H7 (cell line): ENCODE measurements at regions not wholly inside any gene's neighbourhood (a gene's known extent, or its start where the extent isn't known, plus 50 kb on each side); places are given as distances from the start of the nearest gene placed in this dataset.
A peak's percentile ranks its signal among the peaks of the same experiment; 100 is the strongest.

Experiments
- DNase-seq: peaks from one replicate; pipeline ENCODE4 v3.0.0; 2012
- H3K27me3 ChIP-seq: 2 replicates; pipeline ENCODE4 v1.6.0; 2011; ENCODE audit warnings: mild to moderate bottlenecking, low read length; ENCODE audit not compliant: control insufficient read depth, insufficient read depth
- H3K36me3 ChIP-seq: replicated peaks from 2 replicates; pipeline ENCODE4 v1.5.1; 2011; ENCODE audit warnings: low read length; ENCODE audit not compliant: control insufficient read depth, insufficient read depth
- H3K4me3 ChIP-seq: 2 replicates; pipeline ENCODE4 v1.5.1; 2011; ENCODE audit warnings: low read depth, mild to moderate bottlenecking, control low read depth, low read length, moderate library complexity; ENCODE audit not compliant: insufficient read depth

DNA sequence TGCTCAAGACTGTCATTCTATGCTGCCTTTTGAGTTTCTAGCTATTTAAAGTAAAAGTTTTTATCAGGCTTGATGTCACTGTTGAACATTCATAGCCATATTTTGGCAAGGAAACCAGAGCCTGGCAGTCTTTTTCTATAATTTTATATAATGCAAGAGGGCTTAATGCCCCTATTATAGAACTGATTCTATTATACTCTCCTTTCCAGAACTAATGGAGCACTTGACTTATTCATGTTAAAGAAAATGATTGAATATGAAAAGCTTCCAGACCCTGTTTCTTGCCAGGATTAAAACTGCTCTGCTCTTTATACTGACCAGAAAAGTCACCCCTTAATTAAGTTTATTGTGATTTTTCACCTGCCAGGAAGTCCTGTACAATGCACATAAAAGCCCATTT, 337.6 kb upstream of the CHRM2 start:
- H3K36me3 ChIP-seq: no peaks in the 10 kb centered on the region
- DNase-seq: no peak

DNA sequence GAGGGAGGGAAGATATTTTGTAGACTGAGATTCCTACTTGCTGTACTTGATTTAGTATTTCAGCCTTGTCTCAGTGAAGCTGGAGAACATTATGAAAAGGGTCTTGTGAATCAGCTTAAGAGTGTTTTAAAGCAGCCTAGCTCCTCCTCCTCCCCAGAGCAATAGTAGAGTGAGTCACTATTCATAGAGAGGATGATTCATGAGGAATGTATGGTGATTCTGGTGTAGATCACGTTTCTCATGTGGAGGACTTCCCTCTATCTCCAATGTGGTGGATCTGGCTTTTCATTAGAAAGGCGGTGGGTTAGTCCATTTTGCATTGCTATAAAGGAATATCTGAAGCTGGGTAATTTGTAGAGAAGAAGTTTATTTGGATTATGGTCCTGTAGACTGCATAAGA, 340.1 kb upstream of the CHRM2 start:
- no peak overlapping the region for H3K4me3 ChIP-seq
- no peak for DNase-seq
- H3K36me3 ChIP-seq: no peaks in the 10 kb centered on the region
- H3K27me3 ChIP-seq: no peaks in the 10 kb centered on the region

More for the DNA sequence above, 337.6 kb upstream of the CHRM2 start:
- no peak overlapping the region for H3K4me3 ChIP-seq
- H3K27me3 ChIP-seq: no peaks in the 10 kb centered on the region

DNA sequence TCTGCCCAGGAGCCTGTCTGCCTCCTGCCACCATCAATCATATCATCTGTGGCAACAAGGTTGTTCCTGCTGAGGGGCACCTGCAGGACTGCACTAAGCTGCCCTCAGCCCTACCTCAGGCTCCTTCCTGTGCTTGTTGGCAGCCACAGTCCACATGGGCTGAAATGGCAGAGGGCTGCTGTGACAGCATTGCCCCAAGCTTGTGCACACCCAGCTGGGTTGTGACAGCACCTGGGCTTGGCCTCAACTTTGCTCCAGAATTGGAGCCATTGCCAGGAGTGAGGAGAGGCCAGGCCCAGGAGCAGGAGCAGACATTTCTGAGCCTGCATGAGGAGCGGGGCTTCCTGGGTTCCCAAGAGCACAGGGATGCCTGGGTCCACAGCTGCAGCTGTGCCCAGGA, 340.9 kb upstream of the CHRM2 start:
- no peaks in the 10 kb centered on the region for H3K36me3 ChIP-seq
- DNase-seq: no peak
- no peaks in the 10 kb centered on the region for H3K27me3 ChIP-seq
- H3K4me3 ChIP-seq: no peak overlapping the region

DNA sequence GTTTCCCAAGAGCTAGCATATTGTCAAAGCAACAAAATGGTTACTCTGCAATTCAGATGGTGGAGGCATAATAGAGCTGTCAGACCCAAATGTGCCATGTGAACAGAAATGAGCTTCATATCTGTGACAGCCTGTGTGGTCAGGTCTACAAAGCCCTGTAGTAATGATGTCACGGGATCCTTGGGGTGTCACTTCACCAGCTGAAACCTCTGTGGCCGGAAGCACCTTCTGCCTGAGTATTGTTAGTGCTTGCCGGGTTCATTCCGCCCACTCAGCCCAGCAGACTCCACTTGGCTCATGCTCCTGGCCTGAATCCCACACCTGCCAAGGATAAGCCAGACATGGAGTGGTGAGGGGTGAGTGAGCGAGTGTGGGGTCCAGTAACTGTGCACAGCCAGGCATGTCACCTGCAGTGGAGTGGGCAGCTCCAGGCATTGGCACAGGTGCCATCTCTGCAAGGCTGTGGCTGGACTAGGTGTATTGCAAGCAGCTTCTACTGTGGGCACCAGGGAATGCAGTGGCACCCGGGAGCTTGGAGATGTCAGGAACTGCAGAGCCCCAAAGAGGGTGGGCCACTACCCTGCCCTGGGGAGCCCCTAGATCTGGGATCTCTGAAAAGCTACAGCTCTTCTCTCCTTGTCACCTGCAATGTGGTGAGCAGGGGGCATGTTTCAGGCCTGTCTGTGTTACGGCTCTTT, 341.9 kb upstream of the CHRM2 start:
- DNase-seq: no peak
- H3K27me3 ChIP-seq: no peaks in the 10 kb centered on the region
- H3K4me3 ChIP-seq: no peak overlapping the region
- H3K36me3 ChIP-seq: no peaks in the 10 kb centered on the region

DNA sequence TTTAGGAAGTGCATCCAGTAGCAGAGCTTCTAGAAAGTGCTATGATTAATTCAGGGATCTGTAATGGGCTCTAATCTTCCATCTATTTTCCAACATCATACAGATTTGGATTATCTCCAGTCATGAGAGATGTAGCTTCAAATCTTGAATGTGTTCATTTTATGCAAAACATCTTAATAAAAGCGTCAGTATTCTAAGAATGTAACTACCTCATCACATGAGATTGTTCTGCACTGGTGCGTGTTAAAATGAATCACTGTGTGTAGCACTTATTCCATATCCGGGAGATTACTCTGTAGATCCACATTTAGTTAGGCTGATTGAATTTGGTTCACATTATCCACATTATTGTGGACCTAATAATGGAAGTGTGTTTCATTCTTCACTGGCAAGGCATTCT, 344.9 kb upstream of the CHRM2 start:
- no peak overlapping the region for H3K4me3 ChIP-seq
- no peak for DNase-seq
- H3K27me3 ChIP-seq: no peaks in the 10 kb centered on the region

DNA sequence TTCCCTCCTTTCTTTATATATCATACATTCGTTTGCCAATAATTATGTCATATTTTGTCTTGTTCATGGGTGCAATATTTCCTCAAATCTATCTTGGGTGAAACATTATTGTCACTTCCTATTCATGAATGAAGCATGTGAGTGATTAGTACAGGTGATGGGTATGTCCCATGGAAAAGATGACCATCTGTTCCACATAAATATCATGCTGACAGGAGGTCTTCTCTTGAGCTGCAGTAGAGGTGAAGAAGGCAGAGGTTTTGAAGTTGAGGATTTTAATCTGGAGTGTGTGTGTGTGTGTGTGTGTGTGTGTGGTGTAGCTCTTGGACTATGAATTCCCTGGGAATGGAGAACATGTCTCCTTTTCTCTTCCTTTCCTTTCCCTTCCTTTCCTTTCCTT, 350.5 kb upstream of the CHRM2 start:
- Histone ChIP-seq H3K27me3 (no peaks in the 10 kb centered on the region), H3K4me3 (no peak overlapping the region), H3K36me3 (no peaks in the 10 kb centered on the region)
- no peak for DNase-seq

More for the DNA sequence above, 344.9 kb upstream of the CHRM2 start:
- H3K36me3 ChIP-seq: no peaks in the 10 kb centered on the region

DNA sequence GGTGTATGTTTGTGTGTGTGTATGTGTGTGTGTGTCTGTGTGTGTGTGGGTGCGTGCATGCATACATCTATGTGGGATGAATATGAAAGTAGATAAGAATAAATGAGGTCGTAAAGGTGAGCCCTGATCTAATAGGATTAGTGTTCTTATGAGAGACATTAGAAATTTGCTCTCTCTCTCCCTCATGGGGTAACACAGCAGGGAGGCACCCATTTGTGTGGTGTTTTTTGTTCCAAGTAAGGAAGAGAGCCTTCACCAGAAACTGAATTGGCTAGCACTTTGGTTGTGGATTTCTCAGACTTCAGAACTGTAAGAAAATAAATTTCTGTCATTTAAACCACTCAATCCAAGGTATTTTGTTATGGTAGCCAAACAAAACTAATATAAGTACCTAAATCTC, 353.7 kb upstream of the CHRM2 start:
- DNase-seq: peak; percentile 21
- Histone ChIP-seq H3K4me3 (no peak overlapping the region), H3K27me3 (no peaks in the 10 kb centered on the region), H3K36me3 (no peaks in the 10 kb centered on the region)

DNA sequence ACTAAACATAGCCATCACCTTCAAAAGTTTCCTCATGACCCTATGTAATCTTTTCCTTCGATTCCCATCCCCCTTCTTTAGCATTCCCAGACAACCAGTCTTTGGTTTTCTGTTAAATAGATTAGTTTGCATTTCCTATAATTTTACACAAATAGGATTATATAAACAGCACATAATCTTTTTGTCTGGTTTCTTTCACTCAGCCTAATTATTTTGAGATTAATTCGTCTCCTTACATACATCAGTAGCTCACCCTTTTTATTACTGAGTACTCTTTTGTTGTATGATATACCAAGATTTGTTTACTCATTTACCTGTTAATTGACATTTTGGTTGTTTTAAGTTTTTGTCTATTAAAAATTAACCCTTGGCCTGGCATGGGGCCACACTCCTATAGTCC, 354.7 kb upstream of the CHRM2 start:
- no peak overlapping the region for H3K4me3 ChIP-seq

DNA sequence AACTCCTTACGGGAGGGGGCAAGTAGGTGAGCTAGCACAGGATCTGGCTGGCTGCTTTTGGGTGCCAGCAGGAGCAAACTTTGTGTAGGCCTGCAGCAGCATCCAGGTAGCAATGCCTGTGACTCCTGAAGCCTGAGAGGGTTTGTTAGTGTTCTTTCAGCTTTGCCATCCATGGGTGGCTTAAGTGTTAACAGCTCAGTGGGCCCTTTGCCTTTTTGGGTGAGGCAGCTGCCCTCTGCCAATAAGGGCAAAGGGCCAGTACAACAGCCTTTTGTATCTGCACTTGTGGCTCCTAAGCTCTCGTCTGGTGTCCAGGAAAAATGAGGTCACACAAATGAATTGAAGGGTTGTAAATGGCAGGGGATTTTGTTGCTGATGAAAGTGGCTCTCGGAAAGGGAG, 359.0 kb upstream of the CHRM2 start:
- H3K27me3 ChIP-seq: no peaks in the 10 kb centered on the region
- H3K4me3 ChIP-seq: no peak overlapping the region
- no peak for DNase-seq
- no peaks in the 10 kb centered on the region for H3K36me3 ChIP-seq

More for the DNA sequence above, 354.7 kb upstream of the CHRM2 start:
- H3K27me3 ChIP-seq: no peaks in the 10 kb centered on the region
- DNase-seq: no peak
- H3K36me3 ChIP-seq: no peaks in the 10 kb centered on the region

DNA sequence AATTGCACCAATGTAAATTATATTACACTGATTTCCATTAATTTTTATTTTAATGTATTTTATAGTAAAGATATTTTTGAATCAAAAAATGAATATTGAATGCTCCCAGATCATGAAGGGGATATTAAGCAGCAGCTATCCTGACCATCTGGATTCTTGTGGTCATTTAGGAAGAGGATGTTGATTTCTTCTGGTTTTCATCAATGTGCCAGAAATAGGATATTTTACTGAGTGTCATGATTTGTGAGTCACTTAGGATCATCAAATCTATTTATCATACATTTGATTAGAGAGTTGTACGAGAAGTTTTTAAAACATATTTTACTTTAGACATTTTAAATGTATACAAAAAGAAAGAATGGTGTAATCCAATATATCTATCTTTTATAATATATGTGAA, 366.3 kb upstream of the CHRM2 start:
- H3K36me3 ChIP-seq: no peaks in the 10 kb centered on the region
- H3K27me3 ChIP-seq: no peaks in the 10 kb centered on the region
- H3K4me3 ChIP-seq: no peak overlapping the region
- no peak for DNase-seq

DNA sequence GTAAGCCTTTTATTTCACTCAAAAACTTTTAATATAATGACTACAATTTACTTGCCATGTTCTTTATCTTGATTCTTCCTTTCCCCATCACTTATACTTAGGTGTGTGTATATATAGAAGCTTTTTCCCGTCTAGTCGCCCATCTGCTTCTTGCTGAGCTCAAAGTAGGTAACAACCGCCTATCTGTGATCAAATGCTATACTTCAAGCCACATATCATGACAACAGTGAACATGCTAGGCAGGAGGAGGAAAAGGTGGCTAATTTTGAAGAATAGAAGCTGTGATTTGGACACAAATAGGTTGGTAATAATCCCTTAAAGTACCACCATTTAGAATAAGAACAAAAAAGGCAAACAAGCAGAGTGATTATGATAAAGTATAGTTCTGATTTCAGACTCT, 367.3 kb upstream of the CHRM2 start:
- Histone ChIP-seq H3K36me3 (no peaks in the 10 kb centered on the region), H3K27me3 (no peaks in the 10 kb centered on the region), H3K4me3 (no peak overlapping the region)
- DNase-seq: no peak

DNA sequence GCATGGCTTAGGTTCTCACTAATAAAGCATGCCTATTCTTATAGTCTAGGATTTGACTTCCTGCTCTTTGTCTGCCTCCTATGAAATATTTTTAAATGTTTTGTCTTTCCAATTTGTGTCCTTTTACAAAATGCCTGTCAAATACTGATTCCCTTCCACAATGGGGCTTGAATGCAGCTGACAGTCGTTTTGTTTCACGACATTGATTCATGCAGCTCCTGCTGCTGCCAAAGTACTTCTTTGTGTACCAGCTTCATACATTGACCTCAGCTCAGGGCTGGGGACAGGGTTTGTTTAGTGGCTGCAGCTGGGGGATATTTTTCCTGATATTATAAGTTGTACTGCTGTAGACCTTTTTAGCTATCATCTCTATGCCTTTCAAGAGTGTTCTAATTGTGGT, 371.9 kb upstream of the CHRM2 start:
- DNase-seq: no peak
- Histone ChIP-seq H3K36me3 (no peaks in the 10 kb centered on the region), H3K27me3 (no peaks in the 10 kb centered on the region), H3K4me3 (no peak overlapping the region)

DNA sequence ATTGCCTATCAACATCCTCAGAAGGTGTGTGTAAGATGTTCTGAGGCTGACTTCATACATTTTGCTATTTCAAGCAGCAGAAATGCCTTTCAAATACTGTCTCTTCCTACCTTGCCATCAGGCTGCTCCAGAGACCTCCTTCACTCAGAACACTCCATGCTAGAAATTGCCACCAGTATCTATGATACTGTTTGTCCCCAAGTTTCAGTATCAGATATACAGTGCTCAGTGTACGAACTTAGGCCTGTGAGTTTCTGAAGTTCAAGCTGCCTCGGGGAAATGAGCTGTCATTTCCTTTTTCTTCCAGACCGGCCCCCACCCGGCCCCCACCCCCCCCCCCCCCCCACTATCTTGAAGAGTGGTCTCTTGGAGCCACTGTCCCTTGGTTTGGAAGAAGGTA, 373.4 kb upstream of the CHRM2 start:
- no peak for DNase-seq
- no peaks in the 10 kb centered on the region for H3K36me3 ChIP-seq
- no peak overlapping the region for H3K4me3 ChIP-seq
- no peaks in the 10 kb centered on the region for H3K27me3 ChIP-seq

DNA sequence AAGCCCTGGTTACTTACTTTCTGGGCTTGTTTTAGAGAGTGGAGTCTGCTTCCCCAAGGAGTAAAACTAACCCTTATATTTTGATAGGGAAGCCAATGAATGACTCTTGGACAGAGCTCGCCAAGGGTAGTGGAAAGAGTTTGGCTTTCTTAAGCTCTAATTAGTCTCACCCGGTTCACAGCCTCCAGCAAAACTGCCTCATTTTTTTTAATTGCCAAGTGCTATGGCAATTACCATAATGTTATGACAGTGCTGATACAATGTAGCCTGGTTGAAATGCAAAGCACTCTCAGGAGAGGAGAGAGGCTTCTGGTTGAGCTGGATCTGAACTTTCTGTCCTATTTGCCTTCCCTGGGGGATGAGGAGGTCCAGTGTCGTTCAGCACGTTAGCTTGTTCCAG, 376.1 kb upstream of the CHRM2 start:
- no peak overlapping the region for H3K4me3 ChIP-seq
- H3K36me3 ChIP-seq: no peaks in the 10 kb centered on the region
- H3K27me3 ChIP-seq: no peaks in the 10 kb centered on the region
- DNase-seq: no peak

DNA sequence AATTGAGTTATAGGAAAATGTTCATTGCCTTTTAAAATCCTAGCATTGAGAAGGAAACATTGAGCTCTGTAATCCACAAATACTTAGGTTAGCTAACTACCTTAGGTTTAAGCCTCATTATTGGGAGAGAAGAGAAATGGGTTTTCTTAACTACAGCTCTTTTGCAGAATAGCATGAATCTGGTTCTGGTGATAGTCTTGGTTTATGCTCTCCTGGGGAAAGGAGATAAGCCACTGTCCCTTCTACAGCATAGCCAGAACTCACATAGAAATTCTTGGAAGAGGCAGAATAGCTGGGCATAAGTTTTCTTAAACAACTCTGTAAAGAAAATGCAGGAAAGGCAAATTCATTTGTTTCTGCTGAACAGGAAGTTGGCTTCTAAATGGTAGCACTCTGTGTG, 378.6 kb upstream of the CHRM2 start:
- DNase-seq: no peak

DNA sequence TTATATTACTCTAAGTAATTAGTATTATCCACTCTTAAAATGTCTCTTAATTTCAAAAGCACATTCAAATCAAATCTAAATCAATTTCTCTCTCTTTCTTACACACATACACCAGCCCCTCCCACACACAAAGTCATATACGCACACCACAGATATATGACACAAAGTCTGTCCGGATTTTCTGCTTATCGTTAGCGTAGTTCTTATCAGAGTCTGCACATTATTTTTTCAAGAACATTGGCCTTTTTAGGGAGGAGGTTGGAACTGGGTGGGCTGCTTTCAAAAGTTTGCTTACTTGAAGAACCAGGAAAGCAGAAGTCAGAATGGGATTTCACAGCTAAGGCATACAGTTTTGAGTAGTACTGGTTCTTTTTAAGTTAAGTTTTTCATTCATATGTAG, 387.6 kb upstream of the CHRM2 start:
- Histone ChIP-seq H3K4me3 (no peak overlapping the region), H3K27me3 (no peaks in the 10 kb centered on the region), H3K36me3 (no peaks in the 10 kb centered on the region)
- no peak for DNase-seq

More for the DNA sequence above, 378.6 kb upstream of the CHRM2 start:
- Histone ChIP-seq H3K4me3 (no peak overlapping the region), H3K27me3 (no peaks in the 10 kb centered on the region), H3K36me3 (no peaks in the 10 kb centered on the region)
